Thyroid gland (tissue), 4 donors: ENCODE measurements at regions not wholly inside any gene's neighbourhood (a gene's known extent, or its start where the extent isn't known, plus 50 kb on each side); places are given as distances from the start of the nearest gene placed in this dataset.

ENCODE experiments used
- POLR2A ChIP-seq, 2 donors: fragments of 450-650 bp; IDR thresholded peaks; one replicate each; pipeline ENCODE4 v1.6.1; 2017; ENCODE audit warnings: antibody characterized with exemption in 2 of 2, mild to moderate bottlenecking in 2 of 2, moderate library complexity in 1 of 2
- TF ChIP-seq, protein P1 (sequence below), 6 experiments: fragments of 200-600 bp in 3 of 6; fragments of 450-650 bp in 3 of 6; sonication (generic) in 3 of 6; IDR thresholded peaks; one replicate each; pipeline ENCODE4 v1.5.1; 2016 to 2019; ENCODE audit warnings: antibody characterized with exemption in 6 of 6, mild to moderate bottlenecking in 2 of 6, inconsistent platforms in 1 of 6, moderate library complexity in 1 of 6

DNA sequence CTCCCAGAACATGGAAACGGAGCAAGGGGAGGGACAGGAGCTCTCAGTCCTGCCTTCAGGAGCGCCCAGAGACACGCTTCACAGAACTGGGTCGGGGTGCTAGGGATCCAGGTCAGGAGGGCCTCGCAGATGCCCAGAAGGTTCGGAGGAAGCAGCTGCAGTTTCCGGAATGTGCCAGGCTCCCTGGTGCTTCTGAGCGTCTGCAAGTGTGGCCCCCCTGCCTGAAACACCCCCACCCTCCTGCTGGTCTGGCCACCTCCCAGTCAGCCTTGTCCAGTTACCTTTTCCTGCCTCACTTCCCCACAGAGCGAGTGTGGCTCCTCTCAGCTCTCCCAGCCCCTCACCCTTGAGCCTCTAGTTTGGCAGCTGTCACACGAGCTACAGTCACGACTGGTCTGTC lies 88.3 kb upstream of the TAF1B start:
- TF ChIP-seq, protein P1, sequence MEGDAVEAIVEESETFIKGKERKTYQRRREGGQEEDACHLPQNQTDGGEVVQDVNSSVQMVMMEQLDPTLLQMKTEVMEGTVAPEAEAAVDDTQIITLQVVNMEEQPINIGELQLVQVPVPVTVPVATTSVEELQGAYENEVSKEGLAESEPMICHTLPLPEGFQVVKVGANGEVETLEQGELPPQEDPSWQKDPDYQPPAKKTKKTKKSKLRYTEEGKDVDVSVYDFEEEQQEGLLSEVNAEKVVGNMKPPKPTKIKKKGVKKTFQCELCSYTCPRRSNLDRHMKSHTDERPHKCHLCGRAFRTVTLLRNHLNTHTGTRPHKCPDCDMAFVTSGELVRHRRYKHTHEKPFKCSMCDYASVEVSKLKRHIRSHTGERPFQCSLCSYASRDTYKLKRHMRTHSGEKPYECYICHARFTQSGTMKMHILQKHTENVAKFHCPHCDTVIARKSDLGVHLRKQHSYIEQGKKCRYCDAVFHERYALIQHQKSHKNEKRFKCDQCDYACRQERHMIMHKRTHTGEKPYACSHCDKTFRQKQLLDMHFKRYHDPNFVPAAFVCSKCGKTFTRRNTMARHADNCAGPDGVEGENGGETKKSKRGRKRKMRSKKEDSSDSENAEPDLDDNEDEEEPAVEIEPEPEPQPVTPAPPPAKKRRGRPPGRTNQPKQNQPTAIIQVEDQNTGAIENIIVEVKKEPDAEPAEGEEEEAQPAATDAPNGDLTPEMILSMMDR (IDR thresholded peaks at IDR 0.05) = no peak
- no peak for TF ChIP-seq POLR2A (IDR thresholded peaks at IDR 0.05)
